ENCODE measurements at regions not wholly inside any gene's neighbourhood (a gene's known extent, or its start where the extent isn't known, plus 50 kb on each side); places are given as distances from the start of the nearest gene placed in this dataset.
"Not testable (repeated sequence)": the region's sequence is repeated elsewhere in the genome, so short reads cannot be mapped to it uniquely, and the experiment has no call there.

DNA sequence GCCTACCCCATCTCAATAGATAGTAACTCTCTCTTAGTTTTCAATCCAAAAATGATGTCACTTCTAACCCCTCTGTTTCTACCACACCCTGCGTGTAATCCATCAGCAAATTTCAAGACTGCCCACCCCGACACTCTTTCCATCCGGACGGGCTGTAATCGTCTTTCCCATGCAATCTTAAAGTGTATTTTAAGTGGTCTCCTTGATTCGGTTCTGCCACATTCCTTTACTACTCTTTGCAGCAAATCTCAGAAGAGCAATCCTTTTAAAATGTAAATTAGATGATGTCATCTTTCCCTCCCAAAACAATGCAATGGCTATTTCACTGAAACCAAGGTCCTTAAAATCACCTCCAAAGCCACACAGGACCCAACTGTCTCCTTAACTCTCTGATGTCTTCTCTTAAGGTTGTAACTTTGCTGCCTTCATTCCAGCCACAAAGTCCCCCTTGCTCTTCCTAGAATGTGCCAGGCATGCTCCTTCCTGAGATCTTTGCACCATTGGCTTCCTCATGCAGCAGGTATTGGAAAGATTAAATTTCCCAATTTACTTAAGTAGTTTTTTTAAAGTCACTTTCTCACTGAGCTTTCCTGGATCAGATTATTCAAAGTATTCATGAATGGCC lies 932.5 kb upstream of the WWC1 start:
- DNase-seq, result no peak

DNA sequence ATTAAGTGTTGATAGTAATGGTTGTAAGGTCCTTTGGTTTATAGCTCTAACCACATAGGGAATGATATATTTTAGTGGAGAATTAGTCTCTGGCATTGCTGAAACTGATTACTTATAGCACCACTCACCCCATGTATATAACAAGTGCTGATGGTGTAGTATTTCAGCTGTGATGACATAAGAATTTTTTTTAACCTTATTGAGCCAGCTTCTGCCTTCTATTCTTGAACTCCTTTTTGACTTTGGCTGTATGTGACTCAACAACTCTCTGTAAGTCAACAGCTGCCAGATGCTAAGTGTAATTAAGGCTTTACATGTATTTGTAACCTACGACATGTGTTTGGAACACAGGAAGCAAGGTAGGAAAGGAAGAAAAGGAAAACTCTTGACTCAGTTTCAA lies 929.6 kb upstream of the WWC1 start:
- DNase-seq, result no peak

DNA sequence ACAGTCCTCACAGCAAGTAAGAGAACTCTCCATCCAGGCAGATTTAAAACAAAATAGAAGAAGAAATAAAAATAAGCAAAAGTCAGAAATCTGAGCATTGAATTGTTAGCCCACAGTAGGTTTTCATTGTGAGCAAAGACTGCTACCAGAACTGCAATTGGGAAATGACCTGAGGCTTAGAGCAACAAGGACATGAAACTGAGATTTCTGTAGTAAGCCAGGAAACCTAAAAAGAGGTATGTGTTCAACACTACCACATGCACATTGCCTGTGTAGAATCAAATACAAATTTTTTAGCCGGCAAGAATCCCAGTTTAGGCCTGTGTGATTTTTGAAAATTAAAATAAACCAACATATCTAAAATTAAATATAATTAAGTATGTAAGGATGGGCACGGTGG lies 928.4 kb upstream of the WWC1 start:
- DNase-seq, result no peak

DNA sequence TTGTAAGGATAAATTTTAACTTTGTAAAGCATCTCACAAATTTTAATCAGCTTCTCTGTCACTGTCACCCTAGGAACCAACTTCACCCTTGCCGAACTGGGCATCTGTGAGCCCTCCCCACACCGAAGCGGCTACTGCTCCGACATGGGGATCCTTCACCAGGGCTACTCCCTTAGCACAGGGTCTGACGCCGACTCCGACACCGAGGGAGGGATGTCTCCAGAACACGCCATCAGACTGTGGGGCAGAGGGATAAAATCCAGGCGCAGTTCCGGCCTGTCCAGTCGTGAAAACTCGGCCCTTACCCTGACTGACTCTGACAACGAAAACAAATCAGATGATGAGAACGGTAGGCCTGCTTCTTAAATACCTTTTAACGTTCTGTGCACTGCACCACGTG lies 916.3 kb upstream of the WWC1 start:
- DNase-seq, result no peak

DNA sequence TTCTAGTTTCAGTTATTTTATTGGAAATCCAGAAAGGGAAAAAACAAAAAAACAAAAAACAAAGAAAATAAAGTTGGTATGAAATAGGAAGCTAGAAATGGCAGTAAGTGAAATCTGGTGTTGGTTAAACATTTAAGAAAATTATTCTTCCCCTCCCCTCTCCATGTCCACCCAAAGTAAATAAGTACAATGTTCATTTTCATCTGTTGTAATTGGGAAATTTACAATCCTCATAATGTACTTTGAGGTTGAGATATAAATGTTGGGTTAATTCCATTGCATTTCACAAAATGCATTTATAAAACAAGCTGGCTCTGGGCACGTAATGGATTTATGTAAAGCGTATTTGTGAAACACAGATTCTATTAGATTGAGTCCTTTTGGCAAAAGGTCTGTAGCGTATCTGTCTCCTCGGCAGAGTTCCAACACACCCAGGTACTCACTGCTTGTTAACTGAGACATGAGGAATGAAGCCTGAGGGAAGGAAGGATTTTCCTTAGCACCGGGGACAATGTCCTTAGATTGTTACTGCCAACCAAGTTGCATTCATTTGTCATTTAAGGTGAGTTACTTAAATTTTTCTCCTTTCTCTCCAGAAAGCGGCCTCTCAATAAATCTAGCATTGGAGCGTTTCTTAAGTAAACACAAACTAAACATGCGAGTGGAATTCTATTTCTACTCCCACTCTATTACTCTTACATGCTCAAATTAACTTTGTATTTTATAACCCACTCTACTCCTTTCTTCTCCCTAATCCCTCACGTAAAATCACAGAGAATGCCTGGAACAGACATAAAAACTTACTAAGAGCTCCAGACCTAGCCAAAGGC lies 912.3 kb upstream of the WWC1 start:
- DNase-seq, result no peak

DNA sequence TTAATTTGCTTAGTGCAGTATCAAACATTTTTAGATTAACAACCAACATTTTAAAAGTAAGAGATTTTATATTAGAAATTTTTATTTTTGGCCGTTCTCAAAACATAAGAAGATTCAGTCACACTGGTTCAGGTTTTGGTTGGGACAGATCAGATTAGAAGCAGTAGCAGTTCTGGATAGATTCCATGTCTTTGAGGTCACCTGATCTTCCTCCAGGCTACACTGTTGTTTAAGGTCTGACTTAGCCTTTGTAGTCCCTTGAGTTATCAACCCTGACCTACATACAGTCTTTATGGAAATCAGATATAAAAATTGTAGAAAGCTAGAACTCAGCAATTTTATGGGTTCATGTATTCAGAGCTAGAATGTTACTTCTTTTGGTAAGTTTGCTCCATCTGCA lies 910.0 kb upstream of the WWC1 start:
- no peak for DNase-seq

DNA sequence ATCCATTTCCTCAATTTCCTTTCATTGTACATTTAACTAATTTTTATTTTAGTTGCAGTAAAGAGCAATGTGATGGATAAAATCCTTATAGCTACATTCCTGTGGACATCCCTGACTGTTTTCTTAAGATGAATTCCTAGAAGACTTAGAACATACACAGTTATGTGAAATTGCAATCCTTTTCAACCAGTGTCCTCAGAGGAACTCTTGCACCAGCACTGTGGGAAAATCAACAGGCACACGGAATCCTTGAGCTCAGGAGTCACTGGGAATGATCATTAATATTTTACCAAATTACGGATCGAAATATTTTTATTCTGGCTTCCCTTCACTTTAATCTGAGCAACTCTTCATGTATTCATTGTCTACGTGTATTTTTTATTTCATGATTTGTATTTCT lies 901.9 kb upstream of the WWC1 start:
- DNase-seq, result no peak

DNA sequence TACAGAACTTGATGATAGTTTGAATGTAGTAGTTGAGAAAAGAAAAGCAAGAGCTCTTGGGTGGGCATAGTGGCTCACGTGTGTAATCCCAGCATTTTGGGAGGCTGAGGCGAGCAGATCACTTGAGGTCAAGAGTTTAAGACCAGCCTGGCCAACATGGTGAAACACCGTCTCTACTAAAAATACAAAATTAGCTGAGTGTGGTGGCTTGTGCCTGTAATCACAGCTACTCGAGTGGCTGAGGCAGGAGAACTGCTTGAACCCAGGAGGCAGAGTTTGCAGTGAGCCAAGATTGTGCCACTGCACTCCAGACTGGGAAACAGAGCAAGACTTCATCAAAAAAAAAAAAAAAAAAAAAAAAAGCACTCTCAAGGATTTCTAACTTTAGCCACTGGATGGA lies 900.2 kb upstream of the WWC1 start:
- DNase-seq, result not testable (repeated sequence)

DNA sequence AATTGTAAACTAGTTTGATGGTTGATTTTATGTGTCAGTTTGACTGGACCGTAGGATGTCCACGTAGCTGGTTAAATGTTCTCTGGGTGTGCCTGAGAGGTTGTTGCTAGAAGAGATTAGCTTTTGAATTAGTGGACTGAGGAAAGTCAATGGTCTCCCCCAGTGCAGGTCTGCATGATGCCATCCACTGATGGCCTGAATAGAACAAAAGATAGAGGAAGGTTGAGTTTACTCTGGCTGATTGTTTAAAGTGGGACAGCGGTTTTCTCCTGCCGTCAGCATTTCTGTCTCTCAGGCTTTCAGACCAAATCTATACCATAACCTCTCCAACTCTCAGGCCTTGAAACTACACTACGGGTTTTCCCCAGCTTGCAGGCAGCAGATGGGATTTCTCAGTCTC lies 899.2 kb upstream of the WWC1 start:
- DNase-seq, result no peak

DNA sequence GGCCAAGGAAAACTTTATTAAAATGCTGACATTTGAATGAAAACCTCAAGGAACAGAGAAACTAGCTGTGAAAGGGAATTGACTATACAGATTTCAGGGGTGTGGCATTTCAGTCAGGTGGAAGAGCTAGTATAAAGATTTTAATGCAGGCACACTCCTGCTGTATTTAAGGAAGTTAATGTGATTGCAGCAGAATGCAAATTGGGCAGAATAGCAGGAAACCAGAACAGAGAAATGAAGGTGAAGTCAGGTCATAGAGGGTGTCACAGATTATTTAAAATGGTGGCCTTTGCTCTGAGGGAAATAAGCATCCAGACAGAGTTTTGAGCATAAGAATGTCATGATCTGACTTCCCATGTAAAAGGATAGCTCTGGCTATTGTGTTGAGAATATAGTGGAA lies 898.1 kb upstream of the WWC1 start:
- no peak for DNase-seq

DNA sequence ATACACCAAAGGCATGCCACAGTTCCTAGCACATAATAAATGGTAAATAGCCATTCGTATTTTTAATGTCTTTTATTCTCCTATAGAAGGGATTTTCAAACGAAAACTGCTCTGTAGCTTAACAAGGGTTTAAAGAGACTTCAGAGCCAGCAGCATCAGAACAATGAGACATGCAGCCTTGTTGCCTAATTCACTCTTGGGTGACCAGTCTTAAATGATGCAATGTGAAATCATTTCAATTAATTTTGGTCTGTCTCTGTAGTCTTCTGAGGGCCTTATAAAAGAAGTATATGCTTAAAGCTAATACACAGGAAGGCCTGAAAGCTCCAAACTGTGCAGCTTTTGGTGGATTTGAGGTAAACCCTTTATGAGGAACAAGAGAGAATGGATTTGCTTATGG lies 888.8 kb upstream of the WWC1 start:
- no peak for DNase-seq

DNA sequence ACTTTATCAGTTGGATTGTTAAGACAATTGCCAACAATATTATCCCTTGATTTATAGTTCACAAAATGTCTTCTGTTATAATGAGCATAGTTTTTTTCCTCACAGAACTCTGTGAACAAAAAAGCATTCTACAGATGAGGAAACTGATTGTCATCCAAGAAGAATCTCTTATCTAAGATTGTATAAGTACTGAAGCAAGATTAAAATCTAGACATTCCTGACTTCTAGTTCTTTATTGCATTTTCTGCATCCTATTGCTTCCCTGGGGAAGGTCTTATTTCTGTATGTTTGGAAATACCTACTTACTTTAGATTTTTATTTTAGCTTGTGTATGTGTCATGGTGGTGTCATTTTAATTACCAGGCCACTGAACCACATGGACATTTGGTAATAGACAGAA lies 884.9 kb upstream of the WWC1 start:
- no peak for DNase-seq

DNA sequence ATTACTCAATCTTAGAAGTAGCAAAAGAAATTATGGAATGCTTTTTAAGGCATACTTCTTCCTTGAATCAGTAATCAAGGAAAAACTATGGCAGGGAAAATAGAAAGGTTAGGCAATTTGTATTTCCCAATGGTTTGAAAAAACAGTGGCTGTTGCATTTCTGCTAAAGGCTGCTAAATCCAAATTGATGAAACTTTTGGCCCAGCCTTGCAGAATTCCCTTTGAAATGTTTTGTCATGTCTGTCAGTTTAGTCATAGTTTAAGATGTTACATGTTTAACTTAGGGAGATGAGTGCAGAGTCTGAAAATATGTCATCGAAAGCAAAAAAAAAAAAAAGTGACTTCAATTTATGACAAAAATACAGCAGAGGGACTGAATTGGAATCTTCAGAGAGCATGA lies 878.9 kb upstream of the WWC1 start:
- no peak for DNase-seq

DNA sequence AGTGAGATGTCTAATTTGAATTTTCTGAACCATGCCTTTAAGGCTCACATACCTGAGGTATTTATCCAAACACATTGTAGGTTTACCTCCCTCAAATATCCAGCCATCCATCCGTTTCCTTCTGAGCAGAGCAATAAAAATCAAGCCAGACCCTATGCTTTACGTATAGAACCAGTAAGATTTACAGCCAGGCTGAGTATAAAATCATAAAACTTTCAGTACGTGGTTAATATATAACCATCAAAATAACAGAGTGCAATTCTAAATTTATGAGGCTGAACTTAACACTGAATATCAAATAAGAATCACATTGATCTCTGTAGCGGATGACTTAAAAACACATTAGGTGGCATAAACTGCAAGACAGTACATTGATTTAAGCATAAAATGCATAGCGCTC lies 877.9 kb upstream of the WWC1 start:
- DNase-seq, result no peak

DNA sequence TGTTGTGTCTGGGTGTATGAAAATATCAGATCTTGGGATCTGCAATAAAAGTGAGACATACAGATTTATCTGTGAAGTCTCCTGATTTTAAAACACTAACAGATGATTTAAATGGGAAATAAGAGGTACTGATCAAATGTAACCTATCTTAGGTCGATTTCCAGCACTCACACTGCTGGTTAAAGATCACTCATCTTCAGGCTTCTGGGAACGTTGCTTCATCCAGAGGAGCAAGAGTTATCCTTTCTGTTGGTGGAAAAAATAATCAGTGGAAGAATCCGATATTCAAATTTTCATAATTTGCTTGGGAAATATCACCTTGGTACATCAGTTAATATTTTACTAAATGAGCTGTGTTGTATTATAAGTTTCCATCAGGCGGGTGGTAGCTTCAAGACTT lies 876.8 kb upstream of the WWC1 start:
- no peak for DNase-seq

DNA sequence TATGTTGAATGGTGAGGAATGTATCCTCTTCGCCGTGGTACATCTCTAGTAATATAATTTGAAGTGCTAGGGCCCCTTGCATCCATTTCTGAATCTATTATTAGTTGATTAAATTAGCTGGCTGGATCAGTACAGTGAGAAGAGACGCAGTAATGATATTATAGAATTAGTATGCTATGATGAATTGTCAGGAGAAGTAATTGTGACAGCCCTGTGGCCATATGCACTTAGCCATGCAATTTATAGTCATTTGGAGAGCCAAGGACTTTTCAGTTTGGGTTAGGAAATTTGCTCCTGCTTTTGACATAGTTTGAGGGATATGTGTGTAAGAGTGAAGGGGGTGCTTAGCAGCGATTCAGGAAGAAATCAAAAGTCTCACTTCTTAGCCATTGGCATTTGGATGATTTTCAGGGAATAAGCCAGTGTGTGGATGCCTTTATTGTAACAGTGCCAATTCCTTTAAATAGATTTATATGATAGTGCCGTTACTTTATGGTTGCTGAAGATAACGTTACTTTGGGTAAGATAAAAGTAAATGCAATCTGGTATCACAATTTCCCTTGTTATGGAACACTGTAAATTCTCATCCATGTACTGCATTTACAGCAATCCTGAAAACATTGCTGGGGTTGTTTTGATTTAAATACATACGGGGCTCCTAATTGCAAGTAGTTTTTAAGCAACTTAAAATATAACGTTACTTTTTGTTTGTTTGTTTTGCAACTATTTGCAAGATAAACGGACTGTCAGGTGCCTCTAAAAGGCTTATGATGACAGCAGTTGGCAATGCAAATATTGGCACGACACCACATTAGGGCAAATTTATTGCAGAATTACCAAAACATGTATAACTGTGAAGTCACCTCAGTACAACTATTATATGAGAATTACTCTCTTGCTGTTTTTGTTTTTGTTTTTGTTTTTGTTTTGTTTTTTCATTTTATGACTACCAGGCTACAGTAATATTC lies 875.4 kb upstream of the WWC1 start:
- DNase-seq, result no peak

DNA sequence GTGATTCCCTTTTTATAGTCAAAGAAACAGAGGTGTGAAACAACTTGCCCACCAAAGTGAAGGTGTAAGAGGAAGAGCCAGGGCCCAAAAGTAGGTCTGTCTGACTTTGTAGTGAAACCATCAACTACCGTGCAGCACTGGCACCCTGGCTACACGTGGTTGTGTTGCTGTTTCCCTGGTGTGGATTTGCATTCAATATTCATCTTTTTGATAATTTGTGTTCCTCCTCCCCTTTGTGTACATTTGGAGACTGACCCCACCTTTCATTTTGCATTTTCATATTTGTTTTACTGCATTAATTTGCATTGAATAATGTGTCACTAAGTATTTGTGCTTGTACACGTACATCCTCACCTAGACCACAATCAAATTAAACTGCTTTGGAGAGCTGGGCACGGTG lies 873.8 kb upstream of the WWC1 start:
- DNase-seq, result no peak

DNA sequence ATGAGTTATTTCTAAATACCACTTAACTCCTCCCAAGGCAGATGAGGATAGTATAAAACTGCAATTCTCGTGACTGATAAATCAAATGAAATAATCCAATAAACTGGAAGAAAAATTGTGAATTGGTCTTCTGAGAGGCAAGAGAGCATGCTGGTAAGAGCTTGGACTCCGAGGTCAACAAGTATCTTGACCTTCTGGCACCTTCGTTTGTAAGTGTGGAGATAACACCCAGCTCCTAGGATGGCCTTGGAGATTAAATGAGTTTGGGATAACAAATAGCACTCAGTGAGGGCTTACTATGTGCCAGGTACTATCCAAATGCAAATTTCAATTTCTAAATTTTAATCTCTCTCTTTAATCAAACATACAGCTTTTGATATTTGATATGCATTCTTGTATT lies 866.3 kb upstream of the WWC1 start:
- no peak for DNase-seq

DNA sequence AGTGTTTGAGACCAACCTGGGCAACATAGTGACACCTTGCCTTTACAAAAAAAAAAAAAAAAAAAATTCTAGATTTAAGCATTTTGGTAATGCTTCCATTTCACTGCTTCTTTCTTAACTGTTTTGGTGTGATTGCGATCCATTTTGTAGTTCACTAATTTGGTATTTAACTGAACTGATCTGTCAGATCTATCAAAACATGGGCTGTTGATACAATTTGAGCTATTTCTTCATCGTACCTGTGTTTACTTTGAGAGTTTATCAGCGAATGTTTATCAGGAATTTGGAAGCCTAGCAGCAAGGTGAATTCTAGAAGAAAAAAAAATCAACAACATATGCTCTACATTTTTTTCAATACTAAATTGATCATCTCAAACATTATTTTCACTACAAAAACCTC lies 864.9 kb upstream of the WWC1 start:
- no peak for DNase-seq

DNA sequence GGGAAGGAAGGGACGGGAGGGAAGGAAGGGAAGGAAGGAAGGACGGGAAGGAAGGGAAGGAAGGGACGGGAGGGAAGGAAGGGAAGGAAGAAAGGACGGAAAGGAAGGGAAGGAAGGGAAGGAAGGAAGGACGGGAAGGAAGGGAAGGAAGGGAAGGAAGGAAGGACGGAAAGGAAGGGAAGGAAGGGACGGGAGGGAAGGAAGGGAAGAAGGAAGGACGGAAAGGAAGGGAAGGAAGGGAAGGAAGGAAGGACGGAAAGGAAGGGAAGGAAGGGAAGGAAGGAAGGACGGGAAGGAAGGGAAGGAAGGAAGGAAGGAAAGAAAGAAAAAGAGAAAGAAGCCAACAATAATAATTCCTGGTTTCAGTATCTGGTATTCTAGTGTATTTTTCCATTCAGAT lies 863.8 kb upstream of the WWC1 start:
- not testable (repeated sequence) for DNase-seq

DNA sequence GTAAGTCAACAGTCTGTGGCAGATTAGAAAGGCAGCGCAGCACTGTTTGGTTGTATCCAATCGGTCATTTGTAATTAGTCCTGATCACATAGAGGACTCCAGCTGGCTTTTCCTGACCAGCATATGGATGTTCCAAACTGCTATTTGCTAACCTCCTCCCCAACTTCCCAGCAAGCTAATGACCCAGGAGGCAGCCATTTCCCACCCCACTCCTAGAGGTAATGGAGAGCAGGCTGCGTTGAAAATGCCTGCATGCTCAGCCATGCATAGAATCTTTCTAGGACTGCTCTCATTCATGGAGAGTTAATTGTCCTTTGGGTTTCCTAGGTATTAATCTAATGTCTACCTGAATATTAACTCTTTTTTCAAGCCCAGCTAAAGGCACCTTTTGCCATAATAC lies 850.6 kb upstream of the WWC1 start:
- DNase-seq, result no peak

DNA sequence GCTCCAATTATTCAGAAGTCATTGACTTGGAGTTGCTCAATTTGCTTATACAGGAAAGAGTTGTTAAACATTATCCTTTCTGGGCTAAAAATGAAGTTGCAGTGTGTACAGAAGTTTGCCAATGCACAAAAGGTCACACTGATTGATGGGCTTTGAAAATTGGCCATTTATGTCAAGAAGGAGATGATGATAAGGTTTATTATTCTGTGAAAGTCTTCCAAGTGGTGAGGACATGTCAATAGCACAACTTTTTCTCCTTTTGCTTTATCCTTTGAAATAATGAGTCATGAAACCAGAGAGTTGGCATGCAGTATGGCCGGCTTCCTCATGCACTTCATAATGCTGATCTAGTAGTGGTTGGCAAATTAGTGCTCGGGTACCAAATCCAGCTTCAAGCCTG lies 848.5 kb upstream of the WWC1 start:
- DNase-seq, result no peak

DNA sequence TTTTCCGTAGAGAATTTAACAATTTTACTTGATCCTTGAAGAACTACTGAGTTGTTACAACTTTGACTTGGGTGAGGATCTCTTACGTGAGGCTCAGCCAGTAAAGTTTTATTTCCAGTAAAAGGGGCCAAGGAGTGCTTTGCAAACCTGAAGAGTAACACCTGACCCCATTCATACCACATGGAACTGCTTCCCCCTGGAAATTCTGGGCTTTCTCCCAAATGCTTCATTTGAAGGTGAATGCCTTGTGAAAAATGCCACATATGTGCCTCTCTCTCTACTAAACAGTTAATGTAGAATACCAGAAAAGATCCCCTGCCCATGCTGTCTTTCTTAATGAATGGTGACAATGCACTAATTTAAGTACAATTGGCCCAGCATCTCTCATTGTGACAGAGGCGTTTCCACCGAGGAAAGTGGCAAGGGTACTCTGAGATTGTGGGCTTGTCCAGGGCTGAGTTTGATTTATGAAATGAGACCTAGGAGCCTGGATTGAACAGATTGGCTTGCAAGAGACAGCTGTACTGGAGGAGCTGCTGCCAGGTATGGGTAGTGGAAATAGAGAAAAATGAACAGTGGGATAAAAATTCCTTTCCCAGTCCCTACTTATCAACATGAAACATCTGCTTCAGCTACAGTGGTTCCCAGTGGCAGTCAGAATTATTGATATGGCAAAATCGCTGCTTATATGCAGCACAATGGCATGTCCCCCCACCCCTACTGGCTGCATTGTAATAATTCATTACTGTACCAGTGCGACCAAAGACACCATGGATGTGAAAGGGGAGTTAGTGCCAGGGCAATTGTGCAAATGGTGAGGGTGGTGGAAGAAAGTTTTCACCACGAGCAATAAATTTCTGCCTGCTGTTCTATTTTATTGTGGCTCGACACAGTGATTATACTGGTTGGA lies 843.7 kb upstream of the WWC1 start:
- DNase-seq, result no peak
